IMR-90 (cell line): ENCODE measurements at regions not wholly inside any gene's neighbourhood (a gene's known extent, or its start where the extent isn't known, plus 50 kb on each side); places are given as distances from the start of the nearest gene placed in this dataset.
A peak's percentile ranks its signal among the peaks of the same experiment; 100 is the strongest.

Experiments
- ATAC-seq: fragments of 200-7000 bp; cut with Tn5 transposase; 2 replicates; pipeline ENCODE4 v1.9.1; 2020; ENCODE audit warnings: low read depth, mild to moderate bottlenecking, moderate library complexity
- BruUV-seq: library from RNA; stranded (reverse); fragments of 400-500 nt; replicated peaks from 2 replicates; lab custom pipeline; 2021; lab: Mats Ljungman, UMichigan
- CTCF ChIA-PET: fragments of 300-600 bp; formaldehyde crosslinking; extraction: SDS; loops from one replicate; lab custom pipeline; 2021; ENCODE audit warnings: antibody characterized with exemption; lab: Yijun Ruan, JAX
- POLR2A ChIA-PET: fragments of 300-600 bp; sonication (Branson Sonifier 250); formaldehyde crosslinking; loops from one replicate; lab custom pipeline; 2022; ENCODE audit warnings: antibody characterized with exemption; ENCODE audit not compliant: unreplicated experiment; lab: Charles Lee
- DNase-seq: peaks from one replicate; pipeline ENCODE4 v3.0.0; 2013
- H2AFZ ChIP-seq: replicated peaks from 2 replicates; pipeline ENCODE3; 2013; ENCODE audit warnings: low read length, mild to moderate bottlenecking; ENCODE audit not compliant: poor library complexity
- H2AK5ac ChIP-seq: 2 replicates; pipeline ENCODE4 v1.6.1; 2013; ENCODE audit warnings: low read depth, low read length, inconsistent platforms
- H2AK9ac ChIP-seq: replicated peaks from 2 replicates; pipeline ENCODE3; 2013; ENCODE audit warnings: mild to moderate bottlenecking, low read depth, low read length, moderate library complexity; ENCODE audit not compliant: poor library complexity
- H2BK120ac ChIP-seq: 2 replicates; pipeline ENCODE4 v1.6.1; 2013; ENCODE audit warnings: low read depth, low read length, inconsistent platforms
- H2BK15ac ChIP-seq: 3 replicates; pipeline ENCODE4 v1.6.1; 2013; ENCODE audit warnings: low read depth, low read length, inconsistent platforms
- H2BK20ac ChIP-seq: 2 replicates; pipeline ENCODE4 v1.6.1; 2013; ENCODE audit warnings: low read depth, mild to moderate bottlenecking, inconsistent platforms, low read length, moderate library complexity
- H2BK5ac ChIP-seq: 2 replicates; pipeline ENCODE4 v1.6.1; 2013; ENCODE audit warnings: mild to moderate bottlenecking, low read depth, low read length, inconsistent platforms; ENCODE audit not compliant: poor library complexity, severe bottlenecking
- H3K14ac ChIP-seq: replicated peaks from 2 replicates; pipeline ENCODE4 v1.6.1; 2013; ENCODE audit warnings: low read depth, low read length, inconsistent platforms
- H3K18ac ChIP-seq: 2 replicates; pipeline ENCODE4 v1.6.1; 2013; ENCODE audit warnings: low read depth, low read length, control low read depth
- H3K23ac ChIP-seq: 2 replicates; pipeline ENCODE4 v1.6.1; 2013; ENCODE audit warnings: low read depth, low read length, inconsistent platforms
- H3K27ac ChIP-seq: 2 replicates; pipeline ENCODE4 v1.5.1; 2013; ENCODE audit warnings: mild to moderate bottlenecking, control low read depth, low read length; ENCODE audit not compliant: insufficient read depth
- H3K27me3 ChIP-seq: 2 replicates; pipeline ENCODE4 v1.6.1; 2013; ENCODE audit warnings: low read length; ENCODE audit not compliant: control insufficient read depth, insufficient read depth
- H3K36me3 ChIP-seq: 2 replicates; pipeline ENCODE4 v1.6.1; 2013; ENCODE audit warnings: low read length, mixed read lengths; ENCODE audit not compliant: control insufficient read depth, insufficient read depth
- H3K4ac ChIP-seq: 2 replicates; pipeline ENCODE4 v1.6.1; 2013; ENCODE audit warnings: low read depth, low read length, inconsistent platforms
- H3K4me1 ChIP-seq: 2 replicates; pipeline ENCODE4 v1.6.1; 2013; ENCODE audit warnings: low read length, mixed read lengths; ENCODE audit not compliant: control insufficient read depth, insufficient read depth
- H3K4me2 ChIP-seq: 2 replicates; pipeline ENCODE4 v1.6.1; 2013; ENCODE audit warnings: low read depth, mild to moderate bottlenecking, control low read depth, low read length, moderate library complexity
- H3K4me3 ChIP-seq: 2 replicates; pipeline ENCODE4 v1.5.1; 2013; ENCODE audit warnings: low read depth, mild to moderate bottlenecking, control low read depth, low read length, moderate library complexity; ENCODE audit not compliant: insufficient read depth
- H3K56ac ChIP-seq: 2 replicates; pipeline ENCODE4 v1.6.1; 2013; ENCODE audit warnings: low read length, inconsistent platforms; ENCODE audit not compliant: insufficient read depth; ENCODE audit errors: extremely low read depth
- H3K79me1 ChIP-seq, 2 experiments: 2 replicates each; pipeline ENCODE4 v1.6.1; 2013; ENCODE audit warnings: low read length in 2 of 2, inconsistent platforms in 1 of 2, low read depth in 1 of 2
- H3K9ac ChIP-seq: 2 replicates; pipeline ENCODE4 v1.6.1; 2013; ENCODE audit warnings: low read depth, low read length, control low read depth
- H3K9me1 ChIP-seq: 2 replicates; pipeline ENCODE4 v1.6.1; 2013; ENCODE audit warnings: low read length, inconsistent platforms; ENCODE audit not compliant: insufficient read depth
- H3K9me3 ChIP-seq: 2 replicates; pipeline ENCODE4 v1.6.1; 2013; ENCODE audit warnings: low read length; ENCODE audit not compliant: control insufficient read depth, insufficient read depth
- H4K20me1 ChIP-seq: 2 replicates; pipeline ENCODE4 v1.6.1; 2013; ENCODE audit warnings: low read length, inconsistent platforms; ENCODE audit not compliant: insufficient read depth
- H4K5ac ChIP-seq: 2 replicates; pipeline ENCODE4 v1.6.1; 2013; ENCODE audit warnings: mild to moderate bottlenecking, low read depth, low read length, control low read depth
- H4K8ac ChIP-seq, 2 experiments: 2 replicates each; pipeline ENCODE4 v1.6.1; 2013; ENCODE audit warnings: low read depth in 2 of 2, low read length in 2 of 2, control low read depth in 1 of 2, inconsistent platforms in 1 of 2
- H4K91ac ChIP-seq: 2 replicates; pipeline ENCODE4 v1.6.1; 2013; ENCODE audit warnings: low read depth, low read length, inconsistent platforms; ENCODE audit not compliant: insufficient read depth
- CEBPB ChIP-seq: IDR thresholded peaks from 2 replicates; pipeline ENCODE4 v1.6.1; 2012; ENCODE audit warnings: low read depth, low read length, improper control_type of control experiment
- CHD1 ChIP-seq: IDR thresholded peaks from 2 replicates; pipeline ENCODE4 v1.6.1; 2012; ENCODE audit warnings: low read depth, low read length, improper control_type of control experiment
- FOS ChIP-seq: fragments of 150-350 bp; IDR thresholded peaks from 2 replicates; pipeline ENCODE4 v1.6.1; 2016; ENCODE audit warnings: low read depth, low read length
- MAFK ChIP-seq: IDR thresholded peaks from 2 replicates; pipeline ENCODE4 v1.6.1; 2012; ENCODE audit warnings: low read depth, low read length, improper control_type of control experiment
- MAZ ChIP-seq: IDR thresholded peaks from 2 replicates; pipeline ENCODE4 v1.6.1; 2012; ENCODE audit warnings: low read depth, mild to moderate bottlenecking, low read length, improper control_type of control experiment, moderate library complexity, borderline replicate concordance
- MXI1 ChIP-seq: IDR thresholded peaks from 2 replicates; pipeline ENCODE4 v1.6.1; 2012; ENCODE audit warnings: low read depth, mild to moderate bottlenecking, low read length, moderate library complexity, borderline replicate concordance
- NFE2L2 ChIP-seq: fragments of 150-350 bp; IDR thresholded peaks from 2 replicates; pipeline ENCODE4 v1.6.1; 2016; ENCODE audit warnings: low read depth, mild to moderate bottlenecking, low read length
- POLR2A ChIP-seq: IDR thresholded peaks from 2 replicates; pipeline ENCODE4 v1.6.1; 2012; ENCODE audit warnings: mild to moderate bottlenecking, low read depth, low read length
- RAD21 ChIP-seq: IDR thresholded peaks from 2 replicates; pipeline ENCODE4 v1.6.1; 2012; ENCODE audit warnings: low read length, improper control_type of control experiment
- RCOR1 ChIP-seq: IDR thresholded peaks from 2 replicates; pipeline ENCODE4 v1.6.1; 2012; ENCODE audit warnings: mild to moderate bottlenecking, low read length, improper control_type of control experiment; ENCODE audit not compliant: insufficient replicate concordance
- RFX5 ChIP-seq: IDR thresholded peaks from 2 replicates; pipeline ENCODE4 v1.8.0; 2012; ENCODE audit warnings: low read depth, mild to moderate bottlenecking, low read length, moderate library complexity
- SMC3 ChIP-seq: fragments of 150-350 bp; IDR thresholded peaks from 2 replicates; pipeline ENCODE4 v1.6.1; 2016; ENCODE audit warnings: low read depth, mild to moderate bottlenecking, antibody characterized with exemption, low read length, moderate library complexity
- whole genome bisulfite sequencing, 2 experiments: methylation state at CpG; one replicate each; pipeline versions ENCODE4 v1.1.5 to v1.1.7; 2013; ENCODE audit warnings: missing lambda C conversion rate in 2 of 2; ENCODE audit not compliant: insufficient read length in 1 of 2; ENCODE audit errors: extremely low coverage in 2 of 2; 5-methylcytosine and 5-hydroxymethylcytosine counted together
- dilution Hi-C: fragments of 300-500 bp; cut with HindIII; formaldehyde crosslinking; loops from one replicate; pipeline ENCODE4 v1.14.3; 2018; ENCODE audit warnings: low sequenced_read_pairs; ENCODE audit not compliant: unreplicated experiment
- in situ Hi-C: fragments of 300-500 bp; cut with MboI; formaldehyde crosslinking; loops from 3 replicates; pipeline ENCODE4 v1.14.3; 2019; ENCODE audit warnings: low sequenced_read_pairs, inconsistent platforms, mixed read lengths
- intact Hi-C: fragments of 100-400 bp; cut with micrococcal nuclease; formaldehyde crosslinking; loops from 2 replicates; pipeline ENCODE4 v1.10.0; 2022
- TF ChIP-seq, protein P1 (sequence below): conservative IDR thresholded peaks from 2 replicates; pipeline ENCODE4 v1.5.1; 2012; ENCODE audit warnings: mild to moderate bottlenecking, low read depth, low read length, improper control_type of control experiment
- TF ChIP-seq, protein P2 (sequence below): fragments of 150-350 bp; IDR thresholded peaks from 2 replicates; pipeline ENCODE4 v1.6.1; 2017; ENCODE audit warnings: mild to moderate bottlenecking, antibody characterized with exemption, low read length, low read depth
- TF ChIP-seq, protein P3 (sequence below): fragments of 150-350 bp; IDR thresholded peaks from 2 replicates; pipeline ENCODE4 v1.6.1; 2016; ENCODE audit warnings: low read depth, mild to moderate bottlenecking, low read length, moderate library complexity, borderline replicate concordance

DNA sequence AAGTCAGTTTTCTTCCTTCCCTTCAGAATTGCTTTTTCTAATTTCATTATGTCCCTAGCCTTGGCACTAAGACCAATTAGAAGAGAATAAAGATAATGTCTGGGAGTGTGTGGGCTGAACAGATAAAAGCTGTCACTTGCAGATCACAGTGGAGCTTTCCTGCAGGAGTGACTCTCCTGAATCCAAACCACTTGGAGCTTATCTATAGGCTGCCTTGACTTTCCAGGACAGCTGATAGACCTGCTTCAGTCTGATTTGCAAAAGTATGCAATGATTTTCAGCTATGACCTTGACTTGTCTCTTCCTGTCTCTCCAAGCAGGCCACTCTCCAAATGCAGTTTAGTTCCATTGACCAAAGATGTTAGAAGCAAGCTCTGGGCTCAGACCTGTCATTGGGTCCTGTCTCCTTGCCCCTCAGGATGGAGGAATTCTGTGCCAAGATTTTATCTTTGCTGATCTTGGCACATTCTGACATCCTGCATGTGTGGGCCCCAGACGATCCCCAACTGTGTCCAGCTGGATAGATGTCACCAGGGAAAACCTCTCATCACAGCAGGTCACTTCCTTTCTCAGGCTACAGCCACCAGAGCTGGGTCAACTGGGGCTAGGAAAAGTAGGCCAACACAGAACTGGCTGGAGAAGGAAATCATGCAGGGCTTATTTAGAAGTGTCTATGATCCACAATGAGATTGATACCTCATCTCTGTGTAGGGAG is 120.9 kb upstream of the ZNF438 start:
- no peak for DNase-seq
- in situ Hi-C loops: no loop called here
- TF ChIP-seq MAFK (no peak), POLR2A (no peak), RFX5 (no peak), NFE2L2 (no peak), FOS (no peak), SMC3 (no peak), MAZ (no peak), CEBPB (no peak), MXI1 (no peak), RCOR1 (no peak), RAD21 (no peak), CHD1 (no peak)
- TF ChIP-seq, protein P1, sequence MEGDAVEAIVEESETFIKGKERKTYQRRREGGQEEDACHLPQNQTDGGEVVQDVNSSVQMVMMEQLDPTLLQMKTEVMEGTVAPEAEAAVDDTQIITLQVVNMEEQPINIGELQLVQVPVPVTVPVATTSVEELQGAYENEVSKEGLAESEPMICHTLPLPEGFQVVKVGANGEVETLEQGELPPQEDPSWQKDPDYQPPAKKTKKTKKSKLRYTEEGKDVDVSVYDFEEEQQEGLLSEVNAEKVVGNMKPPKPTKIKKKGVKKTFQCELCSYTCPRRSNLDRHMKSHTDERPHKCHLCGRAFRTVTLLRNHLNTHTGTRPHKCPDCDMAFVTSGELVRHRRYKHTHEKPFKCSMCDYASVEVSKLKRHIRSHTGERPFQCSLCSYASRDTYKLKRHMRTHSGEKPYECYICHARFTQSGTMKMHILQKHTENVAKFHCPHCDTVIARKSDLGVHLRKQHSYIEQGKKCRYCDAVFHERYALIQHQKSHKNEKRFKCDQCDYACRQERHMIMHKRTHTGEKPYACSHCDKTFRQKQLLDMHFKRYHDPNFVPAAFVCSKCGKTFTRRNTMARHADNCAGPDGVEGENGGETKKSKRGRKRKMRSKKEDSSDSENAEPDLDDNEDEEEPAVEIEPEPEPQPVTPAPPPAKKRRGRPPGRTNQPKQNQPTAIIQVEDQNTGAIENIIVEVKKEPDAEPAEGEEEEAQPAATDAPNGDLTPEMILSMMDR: no peak
- TF ChIP-seq, protein P2, sequence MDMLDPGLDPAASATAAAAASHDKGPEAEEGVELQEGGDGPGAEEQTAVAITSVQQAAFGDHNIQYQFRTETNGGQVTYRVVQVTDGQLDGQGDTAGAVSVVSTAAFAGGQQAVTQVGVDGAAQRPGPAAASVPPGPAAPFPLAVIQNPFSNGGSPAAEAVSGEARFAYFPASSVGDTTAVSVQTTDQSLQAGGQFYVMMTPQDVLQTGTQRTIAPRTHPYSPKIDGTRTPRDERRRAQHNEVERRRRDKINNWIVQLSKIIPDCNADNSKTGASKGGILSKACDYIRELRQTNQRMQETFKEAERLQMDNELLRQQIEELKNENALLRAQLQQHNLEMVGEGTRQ: no peak
- TF ChIP-seq, protein P3, sequence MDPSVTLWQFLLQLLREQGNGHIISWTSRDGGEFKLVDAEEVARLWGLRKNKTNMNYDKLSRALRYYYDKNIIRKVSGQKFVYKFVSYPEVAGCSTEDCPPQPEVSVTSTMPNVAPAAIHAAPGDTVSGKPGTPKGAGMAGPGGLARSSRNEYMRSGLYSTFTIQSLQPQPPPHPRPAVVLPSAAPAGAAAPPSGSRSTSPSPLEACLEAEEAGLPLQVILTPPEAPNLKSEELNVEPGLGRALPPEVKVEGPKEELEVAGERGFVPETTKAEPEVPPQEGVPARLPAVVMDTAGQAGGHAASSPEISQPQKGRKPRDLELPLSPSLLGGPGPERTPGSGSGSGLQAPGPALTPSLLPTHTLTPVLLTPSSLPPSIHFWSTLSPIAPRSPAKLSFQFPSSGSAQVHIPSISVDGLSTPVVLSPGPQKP: no peak

More for the DNA sequence above, 120.9 kb upstream of the ZNF438 start:
- no peak overlapping the region for H3K56ac ChIP-seq
- H2BK20ac ChIP-seq: peak overlapping the region; percentile 21; the same call in 1 of the 2 replicates
- ChIA-PET CTCF (interaction anchor here (0.6 kb wide), 1 partner anchor 1378 kb away, joined by 3 read pairs; no protein-coding TSS in a partner anchor), POLR2A (no interaction called here)
- no TSS peak for BruUV-seq
- 0 out of 2 replicates have a peak overlapping the region, but pooled peaks have one; percentile 15 for H3K23ac ChIP-seq
- H3K9ac ChIP-seq: no peak overlapping the region
- H3K4me2 ChIP-seq: no peak overlapping the region
- dilution Hi-C loops (no loop called here), intact Hi-C loops (no loop called here)
- 0 out of 2 replicates have a peak overlapping the region, but pooled peaks have one; percentile 15 for H3K18ac ChIP-seq
- H4K91ac ChIP-seq: peak overlapping the region; percentile 36; the same call in 1 of the 2 replicates
- H3K36me3 ChIP-seq: no peaks in the 10 kb centered on the region
- no peak for ATAC-seq
- peak overlapping the region; percentile 58; the same call in 1 of the 3 replicates for H2BK15ac ChIP-seq
- no peaks in the 10 kb centered on the region for H3K27me3 ChIP-seq
- H4K20me1 ChIP-seq: no peaks in the 10 kb centered on the region
- no peak overlapping the region for H4K5ac ChIP-seq
- no peak overlapping the region for H2AK9ac ChIP-seq
- H4K8ac ChIP-seq: no peak overlapping the region
- H3K14ac ChIP-seq: peak overlapping the region; percentile 42; the same call in 1 of the 2 replicates
- peaks cover 9% of the 10 kb centered on the region for H3K9me1 ChIP-seq
- no peak overlapping the region for H3K27ac ChIP-seq
- H3K4me3 ChIP-seq: no peak overlapping the region
- H3K4ac ChIP-seq: peak overlapping the region; percentile 58
- H2AK5ac ChIP-seq: peak overlapping the region; percentile 10; the same call in 1 of the 2 replicates
- H2AFZ ChIP-seq: no peak overlapping the region
- peaks cover 0 to 4% of the 10 kb centered on the region in 2 experiments; a peak in 1 of 4 replicates for H3K79me1 ChIP-seq
- peak overlapping the region; percentile 75 for H2BK120ac ChIP-seq
- no peaks in the 10 kb centered on the region for H3K9me3 ChIP-seq
- WGBS, 2 experiments: no CpG with 5 or more reads among the region's 1 CpG
- H2BK5ac ChIP-seq: no peak overlapping the region
- H3K4me1 ChIP-seq: peaks cover 4% of the 10 kb centered on the region
